HCEC 1CT (cell line): ENCODE measurements at regions not wholly inside any gene's neighbourhood (a gene's known extent, or its start where the extent isn't known, plus 50 kb on each side); places are given as distances from the start of the nearest gene placed in this dataset.
A peak's percentile ranks its signal among the peaks of the same experiment; 100 is the strongest.

ENCODE experiments used
- DNase-seq: peaks from one replicate; pipeline ENCODE4 v3.0.0-alpha.2; 2017

DNA sequence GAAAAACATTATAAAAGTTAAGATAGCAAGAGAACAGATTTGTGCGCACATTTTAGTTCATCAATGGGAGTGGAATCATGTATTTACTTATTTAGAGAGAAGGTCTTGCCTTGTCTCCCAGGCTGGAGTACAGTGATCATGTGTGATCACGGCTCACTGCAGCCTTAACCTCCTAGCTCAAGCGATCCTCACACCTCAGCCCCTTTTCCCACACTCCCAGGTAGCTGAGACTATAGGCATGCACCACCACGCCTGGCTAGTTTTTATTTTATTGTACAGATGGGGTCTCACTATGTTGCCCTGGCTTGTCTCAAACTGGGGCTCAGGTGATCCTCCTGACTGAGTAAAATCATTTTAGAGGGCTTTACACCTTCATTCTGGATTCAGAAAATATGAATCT, 72.3 kb upstream of the ADGRF1 start:
- DNase-seq, result no peak

GRCh38 chr6:47112317-47112716, 70.2 kb upstream of the ADGRF1 start:
- no peak for DNase-seq

- DNase-seq, result peak; percentile 34
These were observed 69.6 kb upstream of the ADGRF1 start for GRCh38 chr6:47111685-47112084.

DNA sequence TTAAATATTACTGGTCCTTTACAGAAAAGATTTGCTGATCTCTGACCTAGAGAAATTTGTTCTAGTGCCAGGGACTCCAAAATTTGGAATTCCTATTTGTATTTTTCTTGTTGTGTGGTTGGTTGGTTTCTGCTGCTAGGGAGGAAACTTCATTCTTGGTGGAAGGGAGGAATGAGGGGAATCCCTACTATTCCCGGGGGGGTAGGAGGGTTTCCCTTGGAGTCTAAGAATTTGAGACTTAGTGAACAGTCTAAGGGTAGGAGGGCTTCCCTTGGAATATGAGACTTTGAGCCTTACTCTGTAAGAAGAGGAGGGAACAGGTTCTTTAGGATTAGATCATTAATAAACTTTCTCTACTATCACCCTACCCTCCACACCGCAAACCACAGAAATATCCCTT, 67.1 kb upstream of the ADGRF1 start:
- DNase-seq, result no peak

DNA sequence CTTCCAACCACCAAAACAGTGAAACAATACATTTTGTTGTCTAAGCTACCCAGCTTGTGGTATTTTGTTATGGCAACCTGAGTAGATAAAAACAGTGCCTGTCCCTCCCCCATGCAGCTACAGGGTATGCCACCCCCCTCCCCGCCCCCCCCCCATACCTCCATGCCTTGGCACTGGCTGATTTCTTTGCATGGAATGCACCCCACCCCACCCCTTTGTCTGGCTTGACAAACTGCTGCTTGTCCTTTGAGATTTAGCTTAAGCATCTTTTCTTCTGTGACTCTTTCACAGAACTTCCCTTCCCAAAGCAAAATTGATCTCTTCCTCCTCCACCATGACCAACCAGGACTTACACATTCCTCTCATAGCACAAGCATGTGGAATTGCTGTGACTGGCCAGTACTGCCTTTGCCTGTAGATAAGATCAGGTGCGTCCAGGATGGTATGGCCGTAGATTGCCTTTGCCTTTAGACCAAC, 64.6 kb upstream of the ADGRF1 start:
- DNase-seq, result no peak

GRCh38 chr6:47106216-47106615, 64.1 kb upstream of the ADGRF1 start:
- no peak for DNase-seq

DNA sequence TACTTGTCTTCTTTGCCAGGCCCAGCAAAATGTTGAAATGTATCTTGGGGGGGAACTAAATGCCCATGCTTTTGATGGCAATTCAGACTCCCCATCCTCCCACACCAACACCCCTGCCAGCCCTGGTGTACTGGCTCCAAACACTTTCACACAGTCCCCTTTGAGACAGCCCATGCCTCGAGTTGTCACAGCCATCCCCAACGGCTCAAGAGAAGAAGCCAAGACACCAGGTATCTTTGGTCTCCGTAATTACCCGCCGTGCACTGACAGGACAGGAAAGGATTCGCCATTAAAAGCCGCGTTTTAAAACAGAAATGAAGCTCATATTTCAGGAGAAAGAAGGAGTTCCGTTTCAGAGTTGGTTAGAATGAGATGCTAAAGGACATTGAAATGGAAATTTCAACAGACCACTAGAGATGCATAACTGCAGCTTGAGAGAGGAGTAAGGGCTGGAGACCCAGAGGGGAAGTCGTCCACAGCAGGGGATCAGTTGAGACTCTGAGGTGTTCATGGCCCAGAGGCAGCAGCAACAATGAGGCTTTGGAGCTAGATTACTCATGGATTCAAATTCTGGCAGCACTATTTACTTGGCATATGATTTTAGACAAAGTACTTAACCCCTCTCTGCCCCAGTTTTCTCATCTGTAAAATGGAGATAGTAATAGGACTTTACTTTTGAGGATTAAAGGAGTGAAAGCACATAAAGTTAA, 63.5 kb upstream of the ADGRF1 start:
- no peak for DNase-seq

DNA sequence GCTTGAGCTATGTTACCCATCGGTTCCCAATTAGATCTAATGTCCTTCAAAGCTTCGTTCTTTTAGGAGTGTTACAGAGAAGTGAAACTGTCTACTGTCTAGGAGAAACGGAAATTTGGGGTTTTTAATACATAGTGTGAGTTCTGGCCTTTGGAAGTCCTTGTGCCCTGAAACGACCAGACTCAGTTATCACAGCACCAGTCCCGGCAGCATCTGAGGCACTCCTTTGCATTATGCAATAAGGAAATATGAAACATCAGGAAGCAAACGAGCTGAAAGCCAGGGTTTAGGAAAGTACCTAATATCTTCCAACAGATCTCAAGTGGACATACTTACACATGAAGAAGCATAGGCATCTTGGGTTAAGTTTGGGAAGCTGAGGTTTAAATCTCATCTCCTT, 61.8 kb upstream of the ADGRF1 start:
- DNase-seq, result no peak

DNA sequence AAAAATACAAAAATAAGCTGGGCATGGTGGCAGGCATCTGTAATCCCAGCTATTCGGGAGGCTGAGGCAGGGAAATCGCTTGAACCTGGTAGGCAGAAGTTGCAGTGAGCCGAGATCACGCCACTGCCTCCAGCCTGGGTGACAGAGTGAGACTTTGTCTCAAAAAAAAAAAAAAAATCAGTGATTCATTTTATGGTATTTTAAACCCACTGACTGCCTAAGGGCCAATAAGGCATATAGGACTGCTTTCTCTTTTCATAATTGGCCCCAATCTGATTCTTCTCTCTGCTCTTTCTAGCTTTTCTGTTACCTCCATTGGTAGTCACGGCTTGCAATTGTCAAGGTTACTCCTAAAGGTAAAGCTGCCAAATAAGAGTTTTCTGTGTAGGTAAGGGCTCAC, 60.2 kb upstream of the ADGRF1 start:
- DNase-seq, result no peak

GRCh38 chr6:47098570-47098993, 56.5 kb upstream of the ADGRF1 start:
- DNase-seq, result peak; percentile 66

DNA sequence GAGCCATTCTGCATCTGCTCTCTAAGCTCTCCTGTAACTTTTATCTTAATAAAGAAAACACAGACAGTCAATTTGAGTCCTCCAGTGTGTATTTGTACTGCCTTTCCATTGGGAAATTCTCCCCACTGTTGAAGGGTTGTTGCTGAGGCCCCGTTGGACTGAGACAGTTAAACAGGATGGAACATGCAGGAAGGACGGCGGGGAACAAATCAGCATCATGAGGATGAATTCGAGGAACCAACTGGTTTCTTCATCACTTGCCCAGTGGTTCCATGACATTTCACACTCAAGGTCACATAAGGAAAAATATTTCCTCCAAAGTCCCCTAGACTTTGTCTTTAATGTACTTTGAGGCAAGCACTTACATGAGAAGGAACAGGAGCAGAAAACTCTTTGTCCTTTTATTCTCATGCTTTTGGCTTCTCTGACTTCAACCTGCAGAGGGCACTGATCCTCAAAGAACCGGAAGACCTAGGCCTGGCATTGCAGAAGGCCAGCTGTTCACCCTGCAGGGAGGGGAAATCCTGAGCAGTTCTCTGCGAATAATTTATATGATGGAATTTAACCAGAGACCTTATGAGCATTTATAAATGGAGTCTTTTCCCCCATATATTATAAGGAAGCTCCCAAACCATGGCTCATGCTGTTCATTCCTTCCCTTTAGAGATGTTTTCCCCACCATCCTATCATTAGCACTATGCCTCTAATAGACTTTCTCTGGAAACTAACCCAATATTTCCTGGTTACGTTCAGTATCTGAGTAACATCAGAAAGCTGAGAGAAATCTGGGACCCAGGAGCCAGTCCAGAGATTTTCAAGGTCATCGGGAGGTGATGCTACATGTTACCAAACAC, 55.2 kb upstream of the ADGRF1 start:
- peak; percentile 74 for DNase-seq

DNA sequence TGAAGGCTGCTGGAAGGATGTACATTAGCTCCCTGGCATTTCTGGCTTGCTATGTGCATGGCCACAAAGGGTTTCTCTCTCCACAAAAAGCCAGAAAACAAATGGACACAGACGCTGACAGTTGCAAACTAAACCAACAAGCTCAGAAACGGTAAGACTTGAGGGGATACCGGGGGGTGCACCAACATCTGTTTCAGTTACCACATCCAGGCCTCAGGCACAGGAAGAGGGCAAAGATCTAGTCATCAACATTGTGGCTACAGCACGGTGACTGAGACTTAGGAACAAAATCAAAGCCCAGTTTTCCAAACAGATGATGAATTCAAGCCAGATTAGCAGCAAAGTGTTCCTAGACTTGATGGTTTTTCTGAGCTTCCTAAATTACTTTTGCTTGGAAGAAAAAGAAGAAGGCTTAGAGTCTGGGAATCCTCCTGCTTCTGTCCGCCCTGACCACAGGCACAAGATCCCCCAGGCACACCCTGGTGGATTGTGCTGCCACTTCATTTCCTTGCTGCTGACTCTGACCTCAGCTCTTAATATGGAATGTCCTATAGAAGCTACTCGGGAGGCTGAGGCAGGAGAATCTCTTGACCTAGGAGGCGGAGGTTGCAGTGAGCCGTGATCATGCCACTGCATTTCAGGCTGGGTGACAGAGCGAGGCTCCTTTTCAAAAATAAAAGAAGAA, 54.2 kb upstream of the ADGRF1 start:
- DNase-seq, result no peak

DNA sequence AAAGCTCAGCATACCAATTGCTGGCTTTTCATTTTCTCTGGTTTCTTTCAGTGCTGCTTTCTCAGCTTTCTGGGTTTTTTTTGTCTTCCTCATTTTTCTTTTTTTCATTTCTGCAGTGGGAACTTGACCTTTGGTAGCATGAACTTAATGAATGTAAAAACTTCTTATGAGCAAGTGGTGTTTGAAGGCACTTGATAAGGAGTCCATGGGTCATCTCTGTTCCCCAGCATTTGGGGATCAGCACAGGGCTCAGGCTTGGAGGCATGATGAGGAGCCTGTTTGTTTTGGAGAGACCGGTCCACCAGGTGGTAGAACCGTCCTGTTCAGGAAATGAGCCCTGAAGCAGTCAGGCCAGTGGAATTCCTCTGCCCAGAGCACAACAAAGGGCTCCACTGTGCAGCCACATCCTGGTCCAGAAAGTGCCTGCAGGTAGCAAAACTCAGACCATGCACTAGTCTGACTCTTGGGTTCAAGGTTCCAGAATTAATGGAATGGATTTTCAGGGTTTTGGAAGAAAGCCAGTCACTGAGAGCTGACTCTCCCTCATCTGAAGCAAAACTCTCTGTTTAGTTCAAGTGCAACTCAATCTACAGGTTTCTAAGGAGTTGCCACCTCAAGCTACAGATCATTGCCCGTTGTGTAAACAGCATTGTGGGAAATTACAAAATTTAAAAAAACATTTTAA, 52.3 kb upstream of the ADGRF1 start:
- no peak for DNase-seq

DNA sequence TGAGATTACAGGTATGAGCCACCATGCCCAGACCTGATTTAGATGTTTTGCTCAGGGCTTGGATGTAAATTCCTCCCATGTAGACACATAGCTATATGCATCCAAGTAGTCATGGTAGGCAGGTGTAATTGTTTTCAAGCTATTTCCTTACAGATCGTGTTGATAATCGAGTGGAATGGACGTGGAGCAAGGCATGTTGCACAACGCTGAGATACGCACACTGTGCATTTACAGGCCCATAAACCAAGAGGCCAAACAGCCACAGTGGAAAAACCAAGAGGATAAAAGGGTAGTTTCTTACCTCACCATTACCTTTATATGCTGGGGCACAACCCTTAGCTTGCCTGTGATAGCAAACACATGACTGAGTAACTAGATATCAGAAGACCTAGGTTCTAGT, 51.0 kb upstream of the ADGRF1 start:
- DNase-seq, result no peak

GRCh38 chr6:47091886-47092668, 49.9 kb upstream of the ADGRF1 start:
- no peak for DNase-seq
